Astrocyte (in vitro differentiated cells and primary cell): ENCODE measurements at regions not wholly inside any gene's neighbourhood (a gene's known extent, or its start where the extent isn't known, plus 50 kb on each side); places are given as distances from the start of the nearest gene placed in this dataset.

Experiments used
- DNase-seq: peaks from one replicate; pipeline ENCODE4 v3.0.0-alpha.2; 2010; ENCODE audit warnings: low read depth
- FAIRE-seq: peaks from 2 replicates; lab custom pipeline; 2011; peaks lifted over from hg19 to GRCh38; lab: Jason Lieb, UNC
- H2AFZ ChIP-seq: 2 replicates; pipeline ENCODE4 v1.6.0; 2012; ENCODE audit warnings: low read depth, low read length, inconsistent platforms
- H3K27ac ChIP-seq: 2 replicates; pipeline ENCODE4 v1.5.1; 2011; ENCODE audit warnings: low read depth, low read length, inconsistent platforms
- H3K27me3 ChIP-seq: 2 replicates; pipeline ENCODE4 v1.6.0; 2011; ENCODE audit warnings: low read length, inconsistent platforms; ENCODE audit not compliant: insufficient read depth
- H3K36me3 ChIP-seq: 2 replicates; pipeline ENCODE4 v1.5.1; 2011; ENCODE audit warnings: low read length, inconsistent platforms; ENCODE audit not compliant: insufficient read depth
- H3K4me1 ChIP-seq: 2 replicates; pipeline ENCODE4 v1.5.1; 2011; ENCODE audit warnings: low read length, inconsistent platforms; ENCODE audit not compliant: insufficient read depth
- H3K4me2 ChIP-seq: 2 replicates; pipeline ENCODE4 v1.6.0; 2012; ENCODE audit warnings: low read length, inconsistent platforms
- H3K4me3 ChIP-seq: 2 replicates; pipeline ENCODE4 v1.5.1; 2011; ENCODE audit warnings: low read depth, mild to moderate bottlenecking, low read length, inconsistent platforms; ENCODE audit not compliant: insufficient read depth
- H3K79me2 ChIP-seq: 2 replicates; pipeline ENCODE4 v1.6.0; 2012; ENCODE audit warnings: mild to moderate bottlenecking, low read length, inconsistent platforms; ENCODE audit not compliant: insufficient read depth
- H3K9ac ChIP-seq: 2 replicates; pipeline ENCODE4 v1.6.0; 2012; ENCODE audit warnings: mild to moderate bottlenecking, low read length, inconsistent platforms
- H3K9me3 ChIP-seq: 2 replicates; pipeline ENCODE4 v1.5.1; 2012; ENCODE audit warnings: low read depth, mild to moderate bottlenecking, low read length, inconsistent platforms; ENCODE audit not compliant: insufficient read depth
- H4K20me1 ChIP-seq: 2 replicates; pipeline ENCODE4 v1.6.0; 2012; ENCODE audit warnings: low read length, inconsistent platforms; ENCODE audit not compliant: insufficient read depth
- H3K27ac Mint-ChIP-seq: one replicate; pipeline ENCODE4 v1.8.0; 2021; ENCODE audit warnings: mild to moderate bottlenecking, mixed read lengths; ENCODE audit not compliant: unreplicated experiment
- H3K27me3 Mint-ChIP-seq: one replicate; pipeline ENCODE4 v1.8.0; 2021; ENCODE audit warnings: low read depth, mixed read lengths; ENCODE audit not compliant: unreplicated experiment
- H3K36me3 Mint-ChIP-seq: one replicate; pipeline ENCODE4 v1.8.0; 2021; ENCODE audit warnings: low read depth, mixed read lengths; ENCODE audit not compliant: unreplicated experiment
- H3K4me1 Mint-ChIP-seq: one replicate; pipeline ENCODE4 v1.8.0; 2021; ENCODE audit warnings: low read depth, mixed read lengths; ENCODE audit not compliant: unreplicated experiment
- H3K4me3 Mint-ChIP-seq: one replicate; pipeline ENCODE4 v1.8.0; 2021; ENCODE audit warnings: mild to moderate bottlenecking, moderate library complexity, mixed read lengths; ENCODE audit not compliant: unreplicated experiment
- H3K9me3 Mint-ChIP-seq: one replicate; pipeline ENCODE4 v1.8.0; 2021; ENCODE audit warnings: mild to moderate bottlenecking, mixed read lengths; ENCODE audit not compliant: unreplicated experiment
- EZH2 ChIP-seq: IDR thresholded peaks from 2 replicates; pipeline ENCODE4 v1.6.1; 2012; ENCODE audit warnings: mild to moderate bottlenecking, low read length, inconsistent platforms; ENCODE audit not compliant: insufficient read depth
- TF ChIP-seq, protein P1 (sequence below): IDR thresholded peaks from 2 replicates; pipeline ENCODE4 v1.5.1; 2011; ENCODE audit warnings: low read depth, mild to moderate bottlenecking, inconsistent platforms, low read length, moderate library complexity; ENCODE audit not compliant: insufficient read depth

DNA sequence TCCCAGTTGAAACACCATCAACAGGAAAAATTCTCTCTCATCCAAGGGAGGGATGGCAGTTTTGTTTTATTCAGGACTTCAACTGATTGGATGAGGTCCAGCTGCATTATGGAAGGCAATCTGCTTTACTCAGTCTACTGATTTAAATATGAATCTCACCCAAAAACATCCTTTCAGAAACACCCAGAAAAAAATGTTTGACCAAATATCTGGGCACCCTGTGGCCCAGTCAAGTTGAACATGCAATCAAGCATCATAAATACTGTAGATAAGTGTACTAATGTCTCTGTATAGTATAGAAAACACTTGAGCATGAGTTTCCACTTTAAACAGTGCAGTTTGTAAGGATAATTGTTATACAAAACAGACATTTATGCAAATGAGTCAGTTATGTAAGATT lies 753.2 kb downstream of the ARAP2 start:
- H3K4me1 Mint-ChIP-seq: no peaks in the 10 kb centered on the region
- no peak overlapping the region for H3K4me3 Mint-ChIP-seq
- H3K27me3 ChIP-seq: no peaks in the 10 kb centered on the region
- H3K9me3 ChIP-seq: no peaks in the 10 kb centered on the region
- no peaks in the 10 kb centered on the region for H3K4me1 ChIP-seq
- H3K4me2 ChIP-seq: no peak overlapping the region
- H2AFZ ChIP-seq: no peak overlapping the region
- H3K4me3 ChIP-seq: no peak overlapping the region
- peaks cover 6% of the 10 kb centered on the region for H3K9me3 Mint-ChIP-seq
- H4K20me1 ChIP-seq: no peaks in the 10 kb centered on the region
- TF ChIP-seq, protein P1, sequence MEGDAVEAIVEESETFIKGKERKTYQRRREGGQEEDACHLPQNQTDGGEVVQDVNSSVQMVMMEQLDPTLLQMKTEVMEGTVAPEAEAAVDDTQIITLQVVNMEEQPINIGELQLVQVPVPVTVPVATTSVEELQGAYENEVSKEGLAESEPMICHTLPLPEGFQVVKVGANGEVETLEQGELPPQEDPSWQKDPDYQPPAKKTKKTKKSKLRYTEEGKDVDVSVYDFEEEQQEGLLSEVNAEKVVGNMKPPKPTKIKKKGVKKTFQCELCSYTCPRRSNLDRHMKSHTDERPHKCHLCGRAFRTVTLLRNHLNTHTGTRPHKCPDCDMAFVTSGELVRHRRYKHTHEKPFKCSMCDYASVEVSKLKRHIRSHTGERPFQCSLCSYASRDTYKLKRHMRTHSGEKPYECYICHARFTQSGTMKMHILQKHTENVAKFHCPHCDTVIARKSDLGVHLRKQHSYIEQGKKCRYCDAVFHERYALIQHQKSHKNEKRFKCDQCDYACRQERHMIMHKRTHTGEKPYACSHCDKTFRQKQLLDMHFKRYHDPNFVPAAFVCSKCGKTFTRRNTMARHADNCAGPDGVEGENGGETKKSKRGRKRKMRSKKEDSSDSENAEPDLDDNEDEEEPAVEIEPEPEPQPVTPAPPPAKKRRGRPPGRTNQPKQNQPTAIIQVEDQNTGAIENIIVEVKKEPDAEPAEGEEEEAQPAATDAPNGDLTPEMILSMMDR: no peak
- no peak for TF ChIP-seq EZH2
- no peak overlapping the region for H3K9ac ChIP-seq
- no peak overlapping the region for H3K27ac ChIP-seq
- no peaks in the 10 kb centered on the region for H3K79me2 ChIP-seq
- DNase-seq: no peak
- H3K36me3 ChIP-seq: no peaks in the 10 kb centered on the region
- FAIRE-seq: no peak
- no peaks in the 10 kb centered on the region for H3K27me3 Mint-ChIP-seq
- no peaks in the 10 kb centered on the region for H3K36me3 Mint-ChIP-seq
- H3K27ac Mint-ChIP-seq: no peak overlapping the region

DNA sequence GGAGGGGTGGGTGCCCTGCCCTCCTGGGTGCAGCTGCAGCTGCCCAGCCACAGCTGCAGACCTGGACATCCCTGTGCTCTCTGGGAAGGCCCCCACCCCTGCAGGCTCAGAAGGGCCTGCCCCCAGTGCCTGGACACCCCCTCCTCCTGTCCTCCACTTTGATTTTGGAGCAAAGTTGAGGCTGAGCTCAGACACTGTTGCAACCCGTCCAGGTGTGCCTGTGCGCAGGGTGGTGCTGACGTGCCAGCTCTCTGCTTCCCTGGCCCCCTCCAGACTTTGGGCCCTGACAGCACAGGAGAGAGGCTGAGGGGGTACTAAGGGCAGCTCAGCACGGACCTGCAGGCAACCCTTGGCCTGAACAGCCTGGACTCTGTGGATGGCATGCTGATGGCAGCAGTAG lies 750.3 kb downstream of the ARAP2 start:
- Mint-ChIP-seq H3K27ac (no peak overlapping the region), H3K9me3 (peaks cover 10% of the 10 kb centered on the region), H3K4me1 (no peaks in the 10 kb centered on the region), H3K4me3 (no peak overlapping the region), H3K27me3 (no peaks in the 10 kb centered on the region), H3K36me3 (no peaks in the 10 kb centered on the region)
- Histone ChIP-seq H3K79me2 (no peaks in the 10 kb centered on the region), H3K9ac (no peak overlapping the region), H3K4me3 (no peak overlapping the region), H3K9me3 (no peaks in the 10 kb centered on the region), H3K4me1 (no peaks in the 10 kb centered on the region), H2AFZ (no peak overlapping the region), H3K36me3 (no peaks in the 10 kb centered on the region), H3K27ac (no peak overlapping the region), H3K4me2 (no peak overlapping the region), H4K20me1 (no peaks in the 10 kb centered on the region), H3K27me3 (no peaks in the 10 kb centered on the region)
- FAIRE-seq: no peak
- TF ChIP-seq, protein P1: no peak
- TF ChIP-seq EZH2: no peak
- no peak for DNase-seq

GRCh38 chr4:35494955-35495354 lies 749.4 kb downstream of the ARAP2 start:
- no peak overlapping the region for H3K4me3 ChIP-seq
- H3K79me2 ChIP-seq: no peaks in the 10 kb centered on the region
- no peak overlapping the region for H3K4me2 ChIP-seq
- no peaks in the 10 kb centered on the region for H3K4me1 Mint-ChIP-seq
- no peak overlapping the region for H3K9ac ChIP-seq
- no peak for DNase-seq
- H3K27ac Mint-ChIP-seq: no peak overlapping the region
- no peak overlapping the region for H2AFZ ChIP-seq
- TF ChIP-seq EZH2: no peak
- TF ChIP-seq, protein P1: no peak
- H4K20me1 ChIP-seq: no peaks in the 10 kb centered on the region
- H3K4me3 Mint-ChIP-seq: no peak overlapping the region
- no peaks in the 10 kb centered on the region for H3K27me3 Mint-ChIP-seq
- no peak overlapping the region for H3K27ac ChIP-seq
- no peak for FAIRE-seq
- no peaks in the 10 kb centered on the region for H3K27me3 ChIP-seq
- no peaks in the 10 kb centered on the region for H3K36me3 ChIP-seq
- no peaks in the 10 kb centered on the region for H3K36me3 Mint-ChIP-seq
- no peaks in the 10 kb centered on the region for H3K9me3 ChIP-seq
- H3K9me3 Mint-ChIP-seq: peaks cover 10% of the 10 kb centered on the region
- H3K4me1 ChIP-seq: no peaks in the 10 kb centered on the region
